Peyer's patch (tissue), 4 donors: ENCODE measurements at regions not wholly inside any gene's neighbourhood (a gene's known extent, or its start where the extent isn't known, plus 50 kb on each side); places are given as distances from the start of the nearest gene placed in this dataset.

Experiments
- DNase-seq, 3 donors: peaks; one replicate each; pipeline ENCODE4 v3.0.0-alpha.2; 2017 to 2019
- H3K27ac ChIP-seq, 4 donors: fragments of 200-600 bp; sonication (generic); one replicate each; pipeline ENCODE4 v1.5.1; 2016 to 2019
- H3K27me3 ChIP-seq, 2 donors: fragments of 200-600 bp; sonication (generic); one replicate each; pipeline ENCODE4 v1.5.1; 2019
- H3K36me3 ChIP-seq, 3 donors: fragments of 200-600 bp; sonication (generic); one replicate each; pipeline ENCODE4 v1.5.1; 2016 to 2019
- H3K4me1 ChIP-seq, 4 donors: fragments of 200-600 bp; sonication (generic); one replicate each; pipeline ENCODE4 v1.5.1; 2016 to 2019
- H3K4me3 ChIP-seq, 4 donors: fragments of 200-600 bp; sonication (generic); 1 replicate in 3 of 4; 2 replicates in 1 of 4; pipeline ENCODE4 v1.5.1; 2016 to 2019; ENCODE audit warnings: mild to moderate bottlenecking in 1 of 4
- H3K9me3 ChIP-seq, 4 donors: fragments of 200-600 bp; sonication (generic); one replicate each; pipeline ENCODE4 v1.5.1; 2016 to 2019; ENCODE audit warnings: mild to moderate bottlenecking in 1 of 4
- POLR2A ChIP-seq, 2 donors: fragments of 450-650 bp; IDR thresholded peaks; one replicate each; pipeline ENCODE4 v1.5.1; 2017; ENCODE audit warnings: antibody characterized with exemption in 2 of 2, mild to moderate bottlenecking in 2 of 2, moderate library complexity in 2 of 2
- TF ChIP-seq, protein P1 (sequence below), 6 experiments: fragments of 450-650 bp in 4 of 6; fragments of 200-600 bp in 2 of 6; sonication (generic) in 1 of 6; IDR thresholded peaks; one replicate each; pipeline ENCODE4 v1.5.1; 2017 to 2019; ENCODE audit warnings: antibody characterized with exemption in 6 of 6, mild to moderate bottlenecking in 3 of 6, moderate library complexity in 1 of 6

DNA sequence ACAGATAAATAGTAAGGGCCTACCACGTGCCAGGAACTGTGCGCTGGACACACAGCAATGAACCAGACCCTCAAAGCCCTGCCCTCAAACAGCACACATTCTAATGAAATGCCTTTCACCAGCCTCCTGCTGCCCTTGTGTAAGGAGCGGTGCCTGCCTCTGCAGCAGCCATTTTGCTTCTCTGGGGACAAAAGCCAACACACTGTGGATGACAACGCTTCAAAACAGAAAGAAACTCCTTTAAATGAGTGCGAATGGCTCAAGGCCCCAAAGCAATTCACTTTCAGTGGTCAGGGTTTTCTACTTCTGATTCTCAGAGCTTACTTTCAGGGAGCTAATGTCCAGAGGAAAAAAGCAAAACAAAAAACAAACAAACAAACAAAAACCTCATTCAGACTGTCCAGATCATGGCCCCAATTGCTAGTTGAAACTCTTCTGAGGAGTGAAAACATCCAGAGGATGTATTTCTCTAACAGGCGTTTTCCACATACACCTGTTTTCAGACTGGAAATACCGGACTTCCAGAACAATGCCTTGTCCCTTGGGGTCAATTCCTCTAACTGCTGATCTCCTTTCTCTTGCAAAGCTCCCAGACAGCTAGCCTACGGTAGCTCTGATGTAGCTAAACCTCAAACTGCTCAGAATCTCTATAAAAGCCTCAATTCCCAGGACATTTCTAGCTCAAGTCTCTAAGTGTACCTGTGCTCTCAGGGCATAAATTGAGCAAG lies 323.3 kb upstream of the ZNF521 start:
- Histone ChIP-seq H3K27ac (no peak overlapping the region), H3K9me3 (peaks cover 0 to under 1% (median 0%) of the 10 kb centered on the region in 4 donors), H3K4me1 (no peaks in the 10 kb centered on the region), H3K27me3 (no peaks in the 10 kb centered on the region), H3K4me3 (no peak overlapping the region), H3K36me3 (no peaks in the 10 kb centered on the region)
- DNase-seq = no peak
- TF ChIP-seq, protein P1, sequence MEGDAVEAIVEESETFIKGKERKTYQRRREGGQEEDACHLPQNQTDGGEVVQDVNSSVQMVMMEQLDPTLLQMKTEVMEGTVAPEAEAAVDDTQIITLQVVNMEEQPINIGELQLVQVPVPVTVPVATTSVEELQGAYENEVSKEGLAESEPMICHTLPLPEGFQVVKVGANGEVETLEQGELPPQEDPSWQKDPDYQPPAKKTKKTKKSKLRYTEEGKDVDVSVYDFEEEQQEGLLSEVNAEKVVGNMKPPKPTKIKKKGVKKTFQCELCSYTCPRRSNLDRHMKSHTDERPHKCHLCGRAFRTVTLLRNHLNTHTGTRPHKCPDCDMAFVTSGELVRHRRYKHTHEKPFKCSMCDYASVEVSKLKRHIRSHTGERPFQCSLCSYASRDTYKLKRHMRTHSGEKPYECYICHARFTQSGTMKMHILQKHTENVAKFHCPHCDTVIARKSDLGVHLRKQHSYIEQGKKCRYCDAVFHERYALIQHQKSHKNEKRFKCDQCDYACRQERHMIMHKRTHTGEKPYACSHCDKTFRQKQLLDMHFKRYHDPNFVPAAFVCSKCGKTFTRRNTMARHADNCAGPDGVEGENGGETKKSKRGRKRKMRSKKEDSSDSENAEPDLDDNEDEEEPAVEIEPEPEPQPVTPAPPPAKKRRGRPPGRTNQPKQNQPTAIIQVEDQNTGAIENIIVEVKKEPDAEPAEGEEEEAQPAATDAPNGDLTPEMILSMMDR (IDR thresholded peaks at IDR 0.05) = no peak
- TF ChIP-seq POLR2A (IDR thresholded peaks at IDR 0.05) = no peak

DNA sequence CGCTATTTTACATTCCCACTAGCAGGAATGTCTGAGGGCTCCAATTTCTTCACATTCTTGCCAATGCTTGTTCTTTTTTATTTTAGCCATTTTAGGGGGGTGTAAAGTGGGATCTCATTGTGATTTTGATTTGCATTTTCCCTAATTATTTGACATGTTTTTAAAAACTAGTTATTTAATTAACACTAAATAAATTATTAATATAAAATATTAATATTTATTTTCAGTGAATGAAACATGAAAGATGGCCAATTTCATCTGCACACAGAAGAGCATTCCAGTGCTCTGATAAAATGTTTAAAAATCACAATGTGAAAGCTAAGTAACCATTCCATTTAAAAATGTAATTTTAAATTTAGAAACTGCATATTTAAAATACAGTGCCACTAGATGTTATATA lies 322.2 kb upstream of the ZNF521 start:
- TF ChIP-seq, protein P1 (IDR thresholded peaks at IDR 0.05) = no peak
- no peak for TF ChIP-seq POLR2A (IDR thresholded peaks at IDR 0.05)
- no peaks in the 10 kb centered on the region for H3K36me3 ChIP-seq
- peaks cover 0 to 4% (median 0%) of the 10 kb centered on the region in 4 donors for H3K9me3 ChIP-seq
- DNase-seq = no peak
- H3K27ac ChIP-seq = no peak overlapping the region
- no peaks in the 10 kb centered on the region for H3K27me3 ChIP-seq
- no peak overlapping the region for H3K4me3 ChIP-seq
- no peaks in the 10 kb centered on the region for H3K4me1 ChIP-seq

DNA sequence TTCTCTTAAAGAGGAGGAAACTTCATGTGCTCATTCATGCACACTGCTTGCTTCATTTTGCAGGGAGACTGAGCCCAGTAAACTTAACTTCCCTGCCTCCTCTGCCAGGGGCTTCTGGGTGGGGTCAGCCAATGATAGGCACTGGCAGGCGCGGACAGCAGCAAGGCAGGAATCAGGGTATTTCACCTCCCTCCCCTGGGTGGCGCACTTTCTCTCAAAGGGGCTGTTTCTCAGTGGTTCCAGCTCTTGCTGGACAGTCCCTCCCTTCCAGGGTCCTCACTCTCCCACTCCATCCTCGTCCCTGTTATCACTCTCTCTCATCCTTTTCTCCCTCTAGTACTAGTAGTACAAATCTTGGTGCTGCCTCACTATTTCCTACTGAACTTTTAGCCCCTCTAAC lies 320.5 kb upstream of the ZNF521 start:
- Histone ChIP-seq H3K36me3 (no peaks in the 10 kb centered on the region), H3K4me3 (no peak overlapping the region), H3K27me3 (no peaks in the 10 kb centered on the region), H3K4me1 (no peaks in the 10 kb centered on the region), H3K9me3 (peaks cover 0 to 4% (median 0%) of the 10 kb centered on the region in 4 donors), H3K27ac (no peak overlapping the region)
- no peak for DNase-seq
- TF ChIP-seq POLR2A (IDR thresholded peaks at IDR 0.05) = no peak
- TF ChIP-seq, protein P1 (IDR thresholded peaks at IDR 0.05) = no peak

GRCh38 chr18:25669741-25670140 lies 317.8 kb upstream of the ZNF521 start:
- H3K27me3 ChIP-seq = no peaks in the 10 kb centered on the region
- H3K4me1 ChIP-seq = no peaks in the 10 kb centered on the region
- no peak overlapping the region for H3K4me3 ChIP-seq
- no peak for DNase-seq
- peaks cover 0 to 4% (median 0%) of the 10 kb centered on the region in 4 donors for H3K9me3 ChIP-seq
- no peaks in the 10 kb centered on the region for H3K36me3 ChIP-seq
- no peak overlapping the region for H3K27ac ChIP-seq
- TF ChIP-seq, protein P1 (IDR thresholded peaks at IDR 0.05) = no peak
- no peak for TF ChIP-seq POLR2A (IDR thresholded peaks at IDR 0.05)

- no peak for DNase-seq
- no peaks in the 10 kb centered on the region for H3K27me3 ChIP-seq
- no peak overlapping the region for H3K27ac ChIP-seq
- H3K36me3 ChIP-seq = no peaks in the 10 kb centered on the region
- H3K4me1 ChIP-seq = no peaks in the 10 kb centered on the region
- no peak overlapping the region for H3K4me3 ChIP-seq
- TF ChIP-seq, protein P1 (IDR thresholded peaks at IDR 0.05) = no peak
- TF ChIP-seq POLR2A (IDR thresholded peaks at IDR 0.05) = no peak
- H3K9me3 ChIP-seq = no peaks in the 10 kb centered on the region
Measured at GRCh38 chr18:25662272-25662671, 310.3 kb upstream of the ZNF521 start.
